Osteocyte (in vitro differentiated cells): ENCODE measurements at regions not wholly inside any gene's neighbourhood (a gene's known extent, or its start where the extent isn't known, plus 50 kb on each side); places are given as distances from the start of the nearest gene placed in this dataset.

Source experiments
- DNase-seq: peaks from one replicate; pipeline ENCODE4 v3.0.0; 2021; ENCODE audit warnings: mixed read lengths; ENCODE audit not compliant: unreplicated experiment; ENCODE audit errors: extremely low spot score
- H3K27ac Mint-ChIP-seq: one replicate; pipeline ENCODE4 v1.8.0; 2021; ENCODE audit warnings: mild to moderate bottlenecking, mixed read lengths; ENCODE audit not compliant: unreplicated experiment
- H3K27me3 Mint-ChIP-seq: one replicate; pipeline ENCODE4 v1.8.0; 2021; ENCODE audit warnings: mixed read lengths; ENCODE audit not compliant: unreplicated experiment
- H3K36me3 Mint-ChIP-seq: one replicate; pipeline ENCODE4 v1.8.0; 2021; ENCODE audit warnings: mixed read lengths; ENCODE audit not compliant: unreplicated experiment
- H3K4me1 Mint-ChIP-seq: one replicate; pipeline ENCODE4 v1.8.0; 2021; ENCODE audit warnings: mixed read lengths; ENCODE audit not compliant: unreplicated experiment
- H3K4me3 Mint-ChIP-seq: one replicate; pipeline ENCODE4 v1.8.0; 2021; ENCODE audit warnings: mild to moderate bottlenecking, moderate library complexity, mixed read lengths; ENCODE audit not compliant: unreplicated experiment
- H3K9me3 Mint-ChIP-seq: one replicate; pipeline ENCODE4 v1.8.0; 2021; ENCODE audit warnings: mixed read lengths; ENCODE audit not compliant: unreplicated experiment
- CTCF ChIP-seq: fragments of 200-600 bp; sonication (generic); IDR thresholded peaks from 2 replicates; pipeline ENCODE4 v1.5.0; 2021; ENCODE audit warnings: antibody characterized with exemption, mild to moderate bottlenecking, moderate library complexity

DNA sequence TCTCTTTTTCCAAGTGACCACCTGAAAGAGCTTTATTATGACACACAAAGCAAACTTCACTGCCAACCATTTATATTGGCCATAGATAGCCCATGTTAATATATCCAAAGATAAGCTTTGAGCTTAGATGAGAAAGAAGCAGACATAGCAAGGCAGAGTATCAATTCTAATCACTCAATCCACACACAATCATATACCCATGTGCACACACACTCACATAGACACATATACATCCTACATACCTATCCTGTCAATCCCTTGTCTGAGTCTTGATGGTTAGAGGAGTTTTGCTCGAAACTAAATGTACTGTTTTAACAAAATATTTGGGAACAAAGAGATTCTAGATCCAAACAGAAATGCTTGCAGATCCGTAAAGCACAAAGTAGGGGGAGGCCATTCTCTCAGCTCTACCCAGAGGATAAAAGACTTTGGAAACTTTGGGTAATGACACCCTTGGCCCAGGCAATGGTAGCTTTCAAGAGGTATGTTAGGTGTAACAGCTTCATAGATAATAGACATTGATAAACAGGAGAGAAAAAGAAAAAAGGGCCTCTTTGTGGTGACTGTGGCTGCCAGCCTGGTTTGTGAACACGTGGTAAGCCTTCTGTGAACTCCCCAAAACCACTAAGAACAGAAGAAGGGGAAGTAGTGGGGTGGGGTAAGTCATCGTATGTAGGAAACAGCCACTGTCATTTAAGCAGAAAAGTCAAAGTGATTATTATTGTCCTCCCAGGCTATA lies 121.6 kb downstream of the TLR4 start:
- no peaks in the 10 kb centered on the region for H3K4me1 Mint-ChIP-seq
- H3K27ac Mint-ChIP-seq, result no peak overlapping the region
- no peaks in the 10 kb centered on the region for H3K9me3 Mint-ChIP-seq
- no peak overlapping the region for H3K4me3 Mint-ChIP-seq
- H3K36me3 Mint-ChIP-seq, result no peaks in the 10 kb centered on the region
- no peak for TF ChIP-seq CTCF
- DNase-seq, result no peak
- peaks cover 17% of the 10 kb centered on the region for H3K27me3 Mint-ChIP-seq

GRCh38 chr9:117826837-117827236 lies 122.6 kb downstream of the TLR4 start:
- no peaks in the 10 kb centered on the region for H3K36me3 Mint-ChIP-seq
- no peak overlapping the region for H3K27ac Mint-ChIP-seq
- H3K4me3 Mint-ChIP-seq, result no peak overlapping the region
- H3K4me1 Mint-ChIP-seq, result no peaks in the 10 kb centered on the region
- no peak for TF ChIP-seq CTCF
- DNase-seq, result no peak
- H3K9me3 Mint-ChIP-seq, result no peaks in the 10 kb centered on the region
- H3K27me3 Mint-ChIP-seq, result peaks cover 15% of the 10 kb centered on the region

DNA sequence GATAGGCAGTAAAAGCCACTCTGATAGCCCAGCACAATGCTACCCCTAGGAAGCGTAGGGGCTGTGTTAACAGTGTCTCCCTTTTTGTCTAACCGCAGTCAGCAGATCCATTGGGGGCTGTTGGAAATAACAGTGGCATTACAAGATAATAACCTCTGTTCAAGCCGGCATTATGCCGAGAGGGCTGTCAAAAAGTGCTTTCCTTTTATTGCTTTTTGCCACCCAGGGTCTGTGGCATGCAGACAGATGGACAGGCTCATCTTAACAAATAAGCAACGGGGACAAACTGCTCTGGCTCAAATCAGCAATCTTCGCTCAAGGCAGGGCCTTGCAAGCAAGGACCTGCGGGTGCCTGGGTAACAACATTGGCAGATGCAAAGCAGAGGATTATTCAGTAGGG lies 123.3 kb downstream of the TLR4 start:
- Mint-ChIP-seq H3K4me3 (no peak overlapping the region), H3K27me3 (peaks cover 15% of the 10 kb centered on the region), H3K4me1 (no peaks in the 10 kb centered on the region), H3K27ac (no peak overlapping the region), H3K9me3 (no peaks in the 10 kb centered on the region), H3K36me3 (no peaks in the 10 kb centered on the region)
- TF ChIP-seq CTCF, result no peak
- no peak for DNase-seq

GRCh38 chr9:117828466-117828865 lies 124.3 kb downstream of the TLR4 start:
- Mint-ChIP-seq H3K27me3 (peaks cover 18% of the 10 kb centered on the region), H3K27ac (no peak overlapping the region), H3K4me1 (no peaks in the 10 kb centered on the region), H3K9me3 (no peaks in the 10 kb centered on the region), H3K4me3 (no peak overlapping the region), H3K36me3 (no peaks in the 10 kb centered on the region)
- DNase-seq, result no peak
- TF ChIP-seq CTCF, result no peak

GRCh38 chr9:117835798-117836197 lies 131.6 kb downstream of the TLR4 start:
- Mint-ChIP-seq H3K36me3 (no peaks in the 10 kb centered on the region), H3K27me3 (peaks cover 9% of the 10 kb centered on the region), H3K4me3 (no peak overlapping the region), H3K4me1 (no peaks in the 10 kb centered on the region), H3K9me3 (no peaks in the 10 kb centered on the region), H3K27ac (no peak overlapping the region)
- TF ChIP-seq CTCF, result no peak
- no peak for DNase-seq
